Liver (tissue), 8 donors: ENCODE measurements at regions not wholly inside any gene's neighbourhood (a gene's known extent, or its start where the extent isn't known, plus 50 kb on each side); places are given as distances from the start of the nearest gene placed in this dataset.
A peak's percentile ranks its signal among the peaks of the same experiment; 100 is the strongest.

Experiments used
- DNase-seq: peaks from one replicate; pipeline ENCODE4 v3.0.0-alpha.2; 2017; ENCODE audit warnings: low spot score
- H3K27ac ChIP-seq, 2 donors: one replicate each; pipeline ENCODE4 v1.7.0; 2013; ENCODE audit warnings: inconsistent platforms in 2 of 2, low read length in 2 of 2, control low read depth in 1 of 2, low read depth in 1 of 2, mild to moderate bottlenecking in 1 of 2
- H3K27me3 ChIP-seq, 4 donors: one replicate each; pipeline versions ENCODE4 v1.6.1 to v1.7.0; 2013; ENCODE audit warnings: low read length in 3 of 4, inconsistent platforms in 1 of 4, mild to moderate bottlenecking in 1 of 4, moderate library complexity in 1 of 4; ENCODE audit not compliant: control insufficient read depth in 4 of 4, insufficient read depth in 4 of 4
- H3K36me3 ChIP-seq, 4 donors: one replicate each; pipeline versions ENCODE4 v1.6.1 to v1.7.0; 2013; ENCODE audit warnings: low read length in 3 of 4, mild to moderate bottlenecking in 3 of 4, low read depth in 1 of 4, moderate library complexity in 1 of 4; ENCODE audit not compliant: control insufficient read depth in 4 of 4, insufficient read depth in 3 of 4
- H3K4me1 ChIP-seq, 4 donors: one replicate each; pipeline versions ENCODE4 v1.6.1 to v1.7.0; 2013; ENCODE audit warnings: low read length in 3 of 4, mild to moderate bottlenecking in 3 of 4, moderate library complexity in 1 of 4; ENCODE audit not compliant: control insufficient read depth in 4 of 4, insufficient read depth in 4 of 4
- H3K4me3 ChIP-seq, 3 donors: one replicate each; pipeline versions ENCODE4 v1.6.1 to v1.7.0; 2013; ENCODE audit warnings: low read length in 3 of 3, control low read depth in 1 of 3, low read depth in 1 of 3, mild to moderate bottlenecking in 1 of 3
- H3K9ac ChIP-seq, 2 donors: one replicate each; pipeline ENCODE4 v1.7.0; 2013; ENCODE audit warnings: low read length in 2 of 2, mild to moderate bottlenecking in 2 of 2, moderate library complexity in 2 of 2, control low read depth in 1 of 2, low read depth in 1 of 2
- H3K9me3 ChIP-seq, 4 donors: one replicate each; pipeline versions ENCODE4 v1.6.1 to v1.7.0; 2013; ENCODE audit warnings: low read length in 3 of 4; ENCODE audit not compliant: control insufficient read depth in 4 of 4
- ATF3 ChIP-seq: IDR thresholded peaks from 2 replicates; pipeline ENCODE4 v1.6.1; 2016; ENCODE audit warnings: antibody characterized with exemption
- EGR1 ChIP-seq, 2 donors: IDR thresholded peaks; 2 replicates each; pipeline ENCODE4 v1.6.1; 2016 to 2018; ENCODE audit warnings: antibody characterized with exemption in 2 of 2, low read depth in 2 of 2
- FOXA1 ChIP-seq: IDR thresholded peaks from 2 replicates; pipeline ENCODE4 v1.6.1; 2016; ENCODE audit warnings: antibody characterized with exemption
- FOXA2 ChIP-seq: IDR thresholded peaks from 2 replicates; pipeline ENCODE4 v1.6.1; 2016; ENCODE audit warnings: antibody characterized with exemption
- GABPA ChIP-seq, 2 donors: IDR thresholded peaks in 1 of 2; conservative IDR thresholded peaks in 1 of 2; 2 replicates each; pipeline ENCODE4 v1.6.1; 2016; ENCODE audit warnings: antibody characterized with exemption in 2 of 2, mild to moderate bottlenecking in 1 of 2, moderate library complexity in 1 of 2
- HNF4A ChIP-seq, 2 donors: conservative IDR thresholded peaks; 2 replicates each; pipeline ENCODE4 v1.6.1; 2016; ENCODE audit warnings: antibody characterized with exemption in 2 of 2, mild to moderate bottlenecking in 2 of 2
- JUND ChIP-seq, 2 donors: IDR thresholded peaks; 2 replicates each; pipeline ENCODE4 v1.6.1; 2016; ENCODE audit warnings: antibody characterized with exemption in 2 of 2
- NR2F2 ChIP-seq: IDR thresholded peaks from 2 replicates; pipeline ENCODE4 v1.6.1; 2016; ENCODE audit warnings: antibody characterized with exemption
- RAD21 ChIP-seq, 2 donors: IDR thresholded peaks; 2 replicates each; pipeline ENCODE4 v1.6.1; 2016; ENCODE audit warnings: antibody characterized with exemption in 2 of 2, mild to moderate bottlenecking in 2 of 2
- RXRA ChIP-seq, 2 donors: IDR thresholded peaks; 2 replicates each; pipeline ENCODE4 v1.6.1; 2017 to 2018; ENCODE audit warnings: antibody characterized with exemption in 2 of 2, mild to moderate bottlenecking in 1 of 2
- SP1 ChIP-seq: IDR thresholded peaks from 2 replicates; pipeline ENCODE4 v1.6.1; 2018; ENCODE audit warnings: antibody characterized with exemption, mild to moderate bottlenecking
- TAF1 ChIP-seq: conservative IDR thresholded peaks from 2 replicates; pipeline ENCODE4 v1.6.1; 2016; ENCODE audit warnings: antibody characterized with exemption, mild to moderate bottlenecking
- YY1 ChIP-seq: IDR thresholded peaks from 2 replicates; pipeline ENCODE4 v1.6.1; 2016; ENCODE audit warnings: antibody characterized with exemption, mild to moderate bottlenecking
- ZBTB33 ChIP-seq: IDR thresholded peaks from 2 replicates; pipeline ENCODE4 v1.6.1; 2016; ENCODE audit warnings: antibody characterized with exemption
- WGBS: extraction: QIAGEN DNeasy Blood & Tissue Kit; methylation state at CpG from one replicate; pipeline ENCODE4 v1.1.7; 2013; 5-methylcytosine and 5-hydroxymethylcytosine counted together
- TF ChIP-seq, protein P1 (sequence below): IDR thresholded peaks from 2 replicates; pipeline ENCODE4 v1.6.1; 2016; ENCODE audit warnings: antibody characterized with exemption, mild to moderate bottlenecking
- TF ChIP-seq, protein P2 (sequence below): fragments of 150-350 bp; IDR thresholded peaks from 2 replicates; pipeline ENCODE4 v1.5.1; 2017; ENCODE audit warnings: improper control_type of control experiment, low read depth, low read length; ENCODE audit not compliant: missing input control
- TF ChIP-seq, protein P3 (sequence below): IDR thresholded peaks from 2 replicates; pipeline ENCODE4 v1.6.1; 2016; ENCODE audit warnings: antibody characterized with exemption
- donor health status: healthy.
- donor health status: healthy.
- donor health status: healthy.
- donor health status: healthy.
- donor health status: healthy.

DNA sequence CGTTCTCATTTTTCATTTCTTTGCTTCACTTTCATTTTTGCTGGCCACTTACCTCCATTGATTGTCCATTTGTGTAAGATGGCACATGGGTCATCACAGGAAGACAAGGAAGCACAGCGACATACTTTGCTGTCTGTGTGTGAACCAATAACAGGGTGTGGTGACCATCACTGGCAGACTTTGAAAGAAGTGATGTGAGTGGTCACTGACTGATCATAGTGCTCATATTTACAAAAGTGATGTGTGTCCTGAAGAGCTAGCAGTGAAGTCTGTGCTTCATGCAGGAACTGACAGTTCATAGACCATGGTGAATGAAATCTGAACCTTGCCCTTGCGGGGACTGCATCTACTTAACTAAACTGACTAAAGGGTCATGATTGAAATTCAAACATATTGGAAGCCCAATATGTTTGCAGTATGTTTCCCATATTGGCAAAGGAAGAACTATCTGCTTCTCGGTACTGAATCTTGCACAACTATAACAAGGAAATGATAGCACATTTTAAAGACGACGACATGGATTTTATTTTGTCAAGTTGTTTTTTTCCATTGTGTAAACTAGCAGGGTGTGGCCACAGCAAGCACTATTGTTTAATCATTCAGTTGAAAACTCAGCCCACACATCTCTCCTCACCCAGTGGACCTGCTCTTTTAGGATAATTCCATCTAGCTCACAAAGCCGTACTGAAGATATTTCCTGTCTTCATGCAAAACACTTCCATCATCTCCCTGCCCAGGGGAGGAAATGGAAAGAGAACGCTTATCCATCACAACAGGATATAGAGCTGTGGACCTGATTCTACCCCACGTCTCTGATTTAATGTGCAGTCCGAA lies 232.0 kb upstream of the ANKRD55 start (continued):
- TF ChIP-seq ATF3: no peak
- no peak for TF ChIP-seq JUND (IDR thresholded peaks at IDR 0.05)
- TF ChIP-seq, protein P1, sequence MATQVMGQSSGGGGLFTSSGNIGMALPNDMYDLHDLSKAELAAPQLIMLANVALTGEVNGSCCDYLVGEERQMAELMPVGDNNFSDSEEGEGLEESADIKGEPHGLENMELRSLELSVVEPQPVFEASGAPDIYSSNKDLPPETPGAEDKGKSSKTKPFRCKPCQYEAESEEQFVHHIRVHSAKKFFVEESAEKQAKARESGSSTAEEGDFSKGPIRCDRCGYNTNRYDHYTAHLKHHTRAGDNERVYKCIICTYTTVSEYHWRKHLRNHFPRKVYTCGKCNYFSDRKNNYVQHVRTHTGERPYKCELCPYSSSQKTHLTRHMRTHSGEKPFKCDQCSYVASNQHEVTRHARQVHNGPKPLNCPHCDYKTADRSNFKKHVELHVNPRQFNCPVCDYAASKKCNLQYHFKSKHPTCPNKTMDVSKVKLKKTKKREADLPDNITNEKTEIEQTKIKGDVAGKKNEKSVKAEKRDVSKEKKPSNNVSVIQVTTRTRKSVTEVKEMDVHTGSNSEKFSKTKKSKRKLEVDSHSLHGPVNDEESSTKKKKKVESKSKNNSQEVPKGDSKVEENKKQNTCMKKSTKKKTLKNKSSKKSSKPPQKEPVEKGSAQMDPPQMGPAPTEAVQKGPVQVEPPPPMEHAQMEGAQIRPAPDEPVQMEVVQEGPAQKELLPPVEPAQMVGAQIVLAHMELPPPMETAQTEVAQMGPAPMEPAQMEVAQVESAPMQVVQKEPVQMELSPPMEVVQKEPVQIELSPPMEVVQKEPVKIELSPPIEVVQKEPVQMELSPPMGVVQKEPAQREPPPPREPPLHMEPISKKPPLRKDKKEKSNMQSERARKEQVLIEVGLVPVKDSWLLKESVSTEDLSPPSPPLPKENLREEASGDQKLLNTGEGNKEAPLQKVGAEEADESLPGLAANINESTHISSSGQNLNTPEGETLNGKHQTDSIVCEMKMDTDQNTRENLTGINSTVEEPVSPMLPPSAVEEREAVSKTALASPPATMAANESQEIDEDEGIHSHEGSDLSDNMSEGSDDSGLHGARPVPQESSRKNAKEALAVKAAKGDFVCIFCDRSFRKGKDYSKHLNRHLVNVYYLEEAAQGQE: no peak
- TF ChIP-seq GABPA (IDR thresholded peaks at IDR 0.05 in 1 of 2, conservative IDR thresholded peaks at IDR 0.05 in 1 of 2): no peak
- peak; percentile 5 to 6 for TF ChIP-seq RAD21 (IDR thresholded peaks at IDR 0.05)

DNA sequence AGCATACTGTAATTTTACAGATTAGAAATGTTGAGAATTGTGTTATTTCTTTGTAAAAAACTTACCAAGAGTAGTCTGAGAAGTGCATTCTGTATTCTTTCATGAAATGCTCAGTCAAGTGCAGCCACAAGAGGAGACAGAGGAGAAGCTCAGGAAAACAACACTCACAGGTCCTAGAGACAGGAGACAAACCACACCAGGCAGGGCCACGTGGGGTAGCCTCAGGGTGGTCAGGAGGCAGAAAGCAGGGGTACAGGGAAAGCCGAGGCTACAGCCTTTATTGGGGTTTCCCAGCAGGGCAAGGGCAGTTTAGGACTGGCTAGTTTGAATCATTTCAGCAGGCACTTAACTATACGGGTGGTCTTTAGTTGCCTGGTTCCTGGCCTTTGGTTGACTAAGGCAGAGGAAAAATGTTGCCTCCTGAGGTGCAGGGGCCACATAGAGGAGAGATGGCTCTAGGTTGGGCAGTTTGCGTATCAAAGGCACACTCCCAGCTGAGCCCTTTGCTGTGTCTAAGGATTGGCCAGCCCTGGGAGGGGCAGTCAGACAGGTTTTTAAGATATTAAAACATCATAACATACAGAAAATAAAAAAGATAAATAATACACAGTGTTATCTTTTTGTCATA lies 230.9 kb upstream of the ANKRD55 start:
- Histone ChIP-seq H3K27ac (no peak overlapping the region), H3K4me3 (no peak overlapping the region), H3K9ac (no peak overlapping the region), H3K27me3 (no peaks in the 10 kb centered on the region), H3K36me3 (no peaks in the 10 kb centered on the region), H3K9me3 (no peaks in the 10 kb centered on the region), H3K4me1 (no peaks in the 10 kb centered on the region)
- WGBS: 86% methylated on average over 4 of the region's 4 CpGs
- DNase-seq: no peak
- TF ChIP-seq YY1: no peak
- TF ChIP-seq, protein P2, sequence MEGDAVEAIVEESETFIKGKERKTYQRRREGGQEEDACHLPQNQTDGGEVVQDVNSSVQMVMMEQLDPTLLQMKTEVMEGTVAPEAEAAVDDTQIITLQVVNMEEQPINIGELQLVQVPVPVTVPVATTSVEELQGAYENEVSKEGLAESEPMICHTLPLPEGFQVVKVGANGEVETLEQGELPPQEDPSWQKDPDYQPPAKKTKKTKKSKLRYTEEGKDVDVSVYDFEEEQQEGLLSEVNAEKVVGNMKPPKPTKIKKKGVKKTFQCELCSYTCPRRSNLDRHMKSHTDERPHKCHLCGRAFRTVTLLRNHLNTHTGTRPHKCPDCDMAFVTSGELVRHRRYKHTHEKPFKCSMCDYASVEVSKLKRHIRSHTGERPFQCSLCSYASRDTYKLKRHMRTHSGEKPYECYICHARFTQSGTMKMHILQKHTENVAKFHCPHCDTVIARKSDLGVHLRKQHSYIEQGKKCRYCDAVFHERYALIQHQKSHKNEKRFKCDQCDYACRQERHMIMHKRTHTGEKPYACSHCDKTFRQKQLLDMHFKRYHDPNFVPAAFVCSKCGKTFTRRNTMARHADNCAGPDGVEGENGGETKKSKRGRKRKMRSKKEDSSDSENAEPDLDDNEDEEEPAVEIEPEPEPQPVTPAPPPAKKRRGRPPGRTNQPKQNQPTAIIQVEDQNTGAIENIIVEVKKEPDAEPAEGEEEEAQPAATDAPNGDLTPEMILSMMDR: no peak
- TF ChIP-seq JUND (IDR thresholded peaks at IDR 0.05): no peak

DNA sequence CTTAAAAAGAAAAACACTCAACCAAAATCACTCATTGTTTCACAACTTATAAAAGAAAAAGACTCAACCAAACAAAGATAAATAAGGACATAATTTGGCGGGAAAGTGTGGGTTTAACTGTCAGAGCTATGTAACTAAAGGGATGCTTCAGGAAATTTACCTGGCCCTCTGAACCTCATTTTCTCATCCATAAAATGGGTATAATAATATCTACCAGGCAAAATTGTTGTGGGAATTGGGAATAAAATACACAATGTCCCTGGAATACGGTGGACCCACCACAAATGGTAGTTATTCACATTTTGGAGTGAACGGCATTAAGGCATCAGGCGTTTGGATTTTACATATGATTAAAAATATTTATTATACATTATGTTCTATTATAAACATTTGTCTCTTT lies 228.5 kb upstream of the ANKRD55 start:
- Histone ChIP-seq H3K4me1 (no peaks in the 10 kb centered on the region), H3K27me3 (no peaks in the 10 kb centered on the region), H3K9ac (no peak overlapping the region), H3K9me3 (no peaks in the 10 kb centered on the region), H3K4me3 (no peak overlapping the region), H3K36me3 (no peaks in the 10 kb centered on the region), H3K27ac (no peak overlapping the region)
- no peak for DNase-seq
- TF ChIP-seq NR2F2: no peak
- no peak for TF ChIP-seq FOXA1
- TF ChIP-seq, protein P2: no peak
- no peak for TF ChIP-seq YY1
- TF ChIP-seq EGR1 (IDR thresholded peaks at IDR 0.05; ENCODE audit: low read depth in 2 of 2): no peak
- no peak for TF ChIP-seq RAD21 (IDR thresholded peaks at IDR 0.05)
- no peak for TF ChIP-seq JUND (IDR thresholded peaks at IDR 0.05)
- no peak for TF ChIP-seq ZBTB33
- TF ChIP-seq RXRA (IDR thresholded peaks at IDR 0.05): no peak
- TF ChIP-seq GABPA (IDR thresholded peaks at IDR 0.05 in 1 of 2, conservative IDR thresholded peaks at IDR 0.05 in 1 of 2): no peak
- TF ChIP-seq, protein P3, sequence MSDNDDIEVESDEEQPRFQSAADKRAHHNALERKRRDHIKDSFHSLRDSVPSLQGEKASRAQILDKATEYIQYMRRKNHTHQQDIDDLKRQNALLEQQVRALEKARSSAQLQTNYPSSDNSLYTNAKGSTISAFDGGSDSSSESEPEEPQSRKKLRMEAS: no peak
- TF ChIP-seq HNF4A (conservative IDR thresholded peaks at IDR 0.05): no peak
- no peak for TF ChIP-seq FOXA2
- no peak for TF ChIP-seq SP1
- no peak for TF ChIP-seq TAF1
- 92% methylated on average over 4 of the region's 4 CpGs for WGBS
